BJ (cell line): ENCODE measurements at regions not wholly inside any gene's neighbourhood (a gene's known extent, or its start where the extent isn't known, plus 50 kb on each side); places are given as distances from the start of the nearest gene placed in this dataset.

Experiments
- CTCF ChIA-PET: fragments of 350-600 bp; formaldehyde crosslinking; extraction: SDS; loops from one replicate; lab custom pipeline; 2021; ENCODE audit warnings: antibody characterized with exemption, inconsistent platforms; lab: Yijun Ruan, JAX
- POLR2A ChIA-PET: fragments of 300-600 bp; sonication (Branson Sonifier 250); formaldehyde crosslinking; extraction: SDS; loops from one replicate; lab custom pipeline; 2021; ENCODE audit warnings: antibody characterized with exemption; lab: Charles Lee
- DNase-seq: peaks from one replicate; pipeline ENCODE4 v3.0.0-alpha.2; 2011; ENCODE audit warnings: low read depth
- H3K27me3 ChIP-seq: 2 replicates; pipeline ENCODE4 v1.6.0; 2011; ENCODE audit warnings: low read length; ENCODE audit not compliant: control insufficient read depth, insufficient read depth
- H3K36me3 ChIP-seq: 2 replicates; pipeline ENCODE4 v1.5.1; 2011; ENCODE audit warnings: low read length; ENCODE audit not compliant: control insufficient read depth, insufficient read depth
- H3K4me3 ChIP-seq: 2 replicates; pipeline ENCODE4 v1.5.1; 2011; ENCODE audit warnings: low read depth, mild to moderate bottlenecking, control low read depth, low read length
- CTCF ChIP-seq: IDR thresholded peaks from 2 replicates; pipeline ENCODE4 v1.5.1; 2011; ENCODE audit warnings: low read depth, mild to moderate bottlenecking, control low read depth, inconsistent platforms, low read length, moderate library complexity; ENCODE audit not compliant: insufficient read depth

- H3K36me3 ChIP-seq = no peaks in the 10 kb centered on the region
- no peak for TF ChIP-seq CTCF
- POLR2A ChIA-PET = no interaction called here
- no peaks in the 10 kb centered on the region for H3K27me3 ChIP-seq
- CTCF ChIA-PET = interaction anchor here (0.8 to 1.3 kb wide), 5 partner anchors 10 to 243 kb away, joined by 3 to 4 read pairs (median 3); no protein-coding TSS in a partner anchor
- DNase-seq = no peak
- H3K4me3 ChIP-seq = no peak overlapping the region
Observed at GRCh38 chr4:126898815-126899214, 733.9 kb upstream of the INTU start.

- TF ChIP-seq CTCF = no peak
- Histone ChIP-seq H3K36me3 (no peaks in the 10 kb centered on the region), H3K27me3 (no peaks in the 10 kb centered on the region), H3K4me3 (no peak overlapping the region)
- ChIA-PET POLR2A (no interaction called here), CTCF (interaction anchor here (0.8 to 1.3 kb wide), 5 partner anchors 9 to 244 kb away, joined by 3 to 4 read pairs (median 3); no protein-coding TSS in a partner anchor)
- peak; percentile 66 for DNase-seq
Observed at GRCh38 chr4:126899331-126899801, 733.4 kb upstream of the INTU start.

GRCh38 chr4:126906466-126906865, 726.3 kb upstream of the INTU start:
- POLR2A ChIA-PET = no interaction called here
- DNase-seq = no peak
- no peak for TF ChIP-seq CTCF
- H3K27me3 ChIP-seq = no peaks in the 10 kb centered on the region
- CTCF ChIA-PET = interaction anchor here (1.0 to 1.3 kb wide), 2 partner anchors 10 to 21 kb away, joined by 4 to 5 read pairs; no protein-coding TSS in a partner anchor
- H3K36me3 ChIP-seq = no peaks in the 10 kb centered on the region
- no peak overlapping the region for H3K4me3 ChIP-seq

GRCh38 chr4:126907389-126907788, 725.4 kb upstream of the INTU start:
- TF ChIP-seq CTCF = no peak
- POLR2A ChIA-PET = no interaction called here
- H3K27me3 ChIP-seq = no peaks in the 10 kb centered on the region
- no peaks in the 10 kb centered on the region for H3K36me3 ChIP-seq
- CTCF ChIA-PET = no interaction called here
- no peak for DNase-seq
- no peak overlapping the region for H3K4me3 ChIP-seq

GRCh38 chr4:126916049-126916625, 716.6 kb upstream of the INTU start:
- Histone ChIP-seq H3K36me3 (no peaks in the 10 kb centered on the region), H3K4me3 (0 out of 2 replicates have a peak overlapping the region, but pooled peaks have one; percentile 0), H3K27me3 (no peaks in the 10 kb centered on the region)
- no peak for DNase-seq
- TF ChIP-seq CTCF = no peak
- POLR2A ChIA-PET = no interaction called here
- CTCF ChIA-PET = no interaction called here
